ENCODE measurements at regions not wholly inside any gene's neighbourhood (a gene's known extent, or its start where the extent isn't known, plus 50 kb on each side); places are given as distances from the start of the nearest gene placed in this dataset.
A peak's percentile ranks its signal among the peaks of the same experiment; 100 is the strongest.

DNA sequence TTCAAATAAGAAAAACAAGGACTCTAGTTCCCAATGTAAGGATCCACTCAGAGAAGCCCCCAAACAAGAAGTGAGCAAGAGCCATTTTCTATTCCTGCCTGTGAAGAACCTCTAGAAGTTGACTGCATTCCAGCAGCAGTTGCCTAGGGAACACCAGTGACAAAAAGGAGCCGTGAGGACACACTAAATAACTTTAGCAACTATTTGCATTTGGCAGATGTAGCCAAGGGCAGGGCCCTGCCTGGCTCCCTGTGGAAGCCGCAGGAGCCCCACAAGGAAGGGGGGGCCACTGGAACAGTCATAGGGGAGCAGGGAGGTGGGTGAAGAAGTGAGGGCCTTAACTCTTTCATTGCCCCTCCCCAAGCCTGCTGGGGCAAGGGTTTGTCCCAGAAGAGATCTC, 470.2 kb upstream of the PROK2 start:
- Mint-ChIP-seq H3K9me3 (peaks cover 9% of the 10 kb centered on the region; the same call in 2 of the 3 replicates), H3K27ac (no peak overlapping the region), H3K4me1 (peaks cover 21% of the 10 kb centered on the region), H3K27me3 (ENCODE audit: insufficient read depth, low read depth, poor library complexity) (peaks cover 9% of the 10 kb centered on the region), H3K4me3 (no peak overlapping the region), H3K36me3 (ENCODE audit: low read depth) (peaks cover 10% of the 10 kb centered on the region; the same call in 2 of the 3 replicates)
- peak; percentile 60 for DNase-seq (ENCODE audit: low spot score)
- no peak overlapping the region for H3K4me3 ChIP-seq
- peak; percentile 70 for ATAC-seq
- H3F3A ChIP-seq (replicated peaks; ENCODE audit: low read depth), result no peaks in the 10 kb centered on the region
- no peaks in the 10 kb centered on the region for H3K79me2 ChIP-seq (replicated peaks; ENCODE audit: insufficient read depth)
- peaks cover 10% of the 10 kb centered on the region; the same call in 1 of the 2 replicates for H3K4me1 ChIP-seq (ENCODE audit: insufficient read depth)
- H3K27me3 ChIP-seq (ENCODE audit: insufficient read depth), result no peaks in the 10 kb centered on the region
- H2AFZ ChIP-seq, result no peak overlapping the region
- no peak overlapping the region for H3K4me2 ChIP-seq
- TF ChIP-seq, protein P1, sequence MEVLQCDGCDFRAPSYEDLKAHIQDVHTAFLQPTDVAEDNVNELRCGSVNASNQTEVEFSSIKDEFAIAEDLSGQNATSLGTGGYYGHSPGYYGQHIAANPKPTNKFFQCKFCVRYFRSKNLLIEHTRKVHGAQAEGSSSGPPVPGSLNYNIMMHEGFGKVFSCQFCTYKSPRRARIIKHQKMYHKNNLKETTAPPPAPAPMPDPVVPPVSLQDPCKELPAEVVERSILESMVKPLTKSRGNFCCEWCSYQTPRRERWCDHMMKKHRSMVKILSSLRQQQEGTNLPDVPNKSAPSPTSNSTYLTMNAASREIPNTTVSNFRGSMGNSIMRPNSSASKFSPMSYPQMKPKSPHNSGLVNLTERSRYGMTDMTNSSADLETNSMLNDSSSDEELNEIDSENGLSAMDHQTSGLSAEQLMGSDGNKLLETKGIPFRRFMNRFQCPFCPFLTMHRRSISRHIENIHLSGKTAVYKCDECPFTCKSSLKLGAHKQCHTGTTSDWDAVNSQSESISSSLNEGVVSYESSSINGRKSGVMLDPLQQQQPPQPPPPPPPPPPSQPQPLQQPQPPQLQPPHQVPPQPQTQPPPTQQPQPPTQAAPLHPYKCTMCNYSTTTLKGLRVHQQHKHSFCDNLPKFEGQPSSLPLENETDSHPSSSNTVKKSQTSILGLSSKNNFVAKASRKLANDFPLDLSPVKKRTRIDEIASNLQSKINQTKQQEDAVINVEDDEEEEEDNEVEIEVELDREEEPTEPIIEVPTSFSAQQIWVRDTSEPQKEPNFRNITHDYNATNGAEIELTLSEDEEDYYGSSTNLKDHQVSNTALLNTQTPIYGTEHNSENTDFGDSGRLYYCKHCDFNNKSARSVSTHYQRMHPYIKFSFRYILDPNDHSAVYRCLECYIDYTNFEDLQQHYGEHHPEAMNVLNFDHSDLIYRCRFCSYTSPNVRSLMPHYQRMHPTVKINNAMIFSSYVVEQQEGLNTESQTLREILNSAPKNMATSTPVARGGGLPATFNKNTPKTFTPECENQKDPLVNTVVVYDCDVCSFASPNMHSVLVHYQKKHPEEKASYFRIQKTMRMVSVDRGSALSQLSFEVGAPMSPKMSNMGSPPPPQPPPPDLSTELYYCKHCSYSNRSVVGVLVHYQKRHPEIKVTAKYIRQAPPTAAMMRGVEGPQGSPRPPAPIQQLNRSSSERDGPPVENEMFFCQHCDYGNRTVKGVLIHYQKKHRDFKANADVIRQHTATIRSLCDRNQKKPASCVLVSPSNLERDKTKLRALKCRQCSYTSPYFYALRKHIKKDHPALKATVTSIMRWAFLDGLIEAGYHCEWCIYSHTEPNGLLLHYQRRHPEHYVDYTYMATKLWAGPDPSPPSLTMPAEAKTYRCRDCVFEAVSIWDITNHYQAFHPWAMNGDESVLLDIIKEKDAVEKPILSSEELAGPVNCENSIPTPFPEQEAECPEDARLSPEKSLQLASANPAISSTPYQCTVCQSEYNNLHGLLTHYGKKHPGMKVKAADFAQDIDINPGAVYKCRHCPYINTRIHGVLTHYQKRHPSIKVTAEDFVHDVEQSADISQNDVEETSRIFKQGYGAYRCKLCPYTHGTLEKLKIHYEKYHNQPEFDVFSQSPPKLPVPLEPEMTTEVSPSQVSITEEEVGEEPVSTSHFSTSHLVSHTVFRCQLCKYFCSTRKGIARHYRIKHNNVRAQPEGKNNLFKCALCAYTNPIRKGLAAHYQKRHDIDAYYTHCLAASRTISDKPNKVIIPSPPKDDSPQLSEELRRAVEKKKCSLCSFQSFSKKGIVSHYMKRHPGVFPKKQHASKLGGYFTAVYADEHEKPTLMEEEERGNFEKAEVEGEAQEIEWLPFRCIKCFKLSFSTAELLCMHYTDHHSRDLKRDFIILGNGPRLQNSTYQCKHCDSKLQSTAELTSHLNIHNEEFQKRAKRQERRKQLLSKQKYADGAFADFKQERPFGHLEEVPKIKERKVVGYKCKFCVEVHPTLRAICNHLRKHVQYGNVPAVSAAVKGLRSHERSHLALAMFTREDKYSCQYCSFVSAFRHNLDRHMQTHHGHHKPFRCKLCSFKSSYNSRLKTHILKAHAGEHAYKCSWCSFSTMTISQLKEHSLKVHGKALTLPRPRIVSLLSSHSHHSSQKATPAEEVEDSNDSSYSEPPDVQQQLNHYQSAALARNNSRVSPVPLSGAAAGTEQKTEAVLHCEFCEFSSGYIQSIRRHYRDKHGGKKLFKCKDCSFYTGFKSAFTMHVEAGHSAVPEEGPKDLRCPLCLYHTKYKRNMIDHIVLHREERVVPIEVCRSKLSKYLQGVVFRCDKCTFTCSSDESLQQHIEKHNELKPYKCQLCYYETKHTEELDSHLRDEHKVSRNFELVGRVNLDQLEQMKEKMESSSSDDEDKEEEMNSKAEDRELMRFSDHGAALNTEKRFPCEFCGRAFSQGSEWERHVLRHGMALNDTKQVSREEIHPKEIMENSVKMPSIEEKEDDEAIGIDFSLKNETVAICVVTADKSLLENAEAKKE (CRISPR knock-in tag; IDR thresholded peaks at IDR 0.05), result 0 out of 2 replicates have a peak, but pooled peaks have one; percentile 20
- TF ChIP-seq STAT1 (IDR thresholded peaks at IDR 0.05; ENCODE audit: unreplicated experiment) (no peak), EZH2phosphoT487 (IDR thresholded peaks at IDR 0.05; ENCODE audit: unreplicated experiment) (no peak), ZNF114 (CRISPR knock-in tag; IDR thresholded peaks at IDR 0.05) (no peak), EZH2 (IDR thresholded peaks at IDR 0.05; ENCODE audit: low read depth, unreplicated experiment) (no peak), NANOG (IDR thresholded peaks at IDR 0.05; ENCODE audit: borderline replicate concordance) (no peak), CREB1 (CRISPR knock-in tag; IDR thresholded peaks at IDR 0.05; ENCODE audit: low read depth) (no peak)
- no peak overlapping the region for H3K27ac ChIP-seq (ENCODE audit: low read depth)
- H3K9me2 ChIP-seq (ENCODE audit: insufficient read depth), result peaks cover 6% of the 10 kb centered on the region; the same call in 1 of the 2 replicates
- H3K36me3 ChIP-seq (ENCODE audit: insufficient read depth), result no peaks in the 10 kb centered on the region
- H4K20me1 ChIP-seq (replicated peaks; ENCODE audit: insufficient read depth), result no peaks in the 10 kb centered on the region
